ENCODE measurements at regions not wholly inside any gene's neighbourhood (a gene's known extent, or its start where the extent isn't known, plus 50 kb on each side); places are given as distances from the start of the nearest gene placed in this dataset.

DNA sequence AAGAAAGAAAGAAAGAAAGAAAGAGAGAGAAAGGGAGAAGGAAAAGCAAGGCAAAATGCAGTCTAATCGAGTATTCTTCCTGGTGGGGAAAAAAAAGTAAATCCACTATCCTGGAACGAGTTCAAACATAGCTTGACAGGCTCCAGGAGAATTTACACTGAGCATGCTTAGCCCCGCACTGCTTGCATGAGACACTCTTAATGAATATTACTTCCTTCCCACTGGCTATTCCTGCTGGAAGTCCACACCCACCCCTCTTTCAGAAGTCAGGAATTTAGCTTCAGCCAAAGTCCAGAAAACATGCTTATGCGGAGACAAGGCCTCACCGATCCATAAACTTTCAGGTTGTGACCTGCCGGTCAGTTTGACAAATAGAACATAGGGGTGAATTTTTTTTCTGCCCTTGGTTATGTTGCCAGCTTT, 251.8 kb upstream of the BLID start:
- no peak for TF ChIP-seq NPAS2 (CRISPR knock-in tag; IDR thresholded peaks at IDR 0.05; ENCODE audit: borderline replicate concordance)
- TF ChIP-seq KDM1A (IDR thresholded peaks at IDR 0.05; ENCODE audit: low read depth): no peak
- TF ChIP-seq, protein P1, sequence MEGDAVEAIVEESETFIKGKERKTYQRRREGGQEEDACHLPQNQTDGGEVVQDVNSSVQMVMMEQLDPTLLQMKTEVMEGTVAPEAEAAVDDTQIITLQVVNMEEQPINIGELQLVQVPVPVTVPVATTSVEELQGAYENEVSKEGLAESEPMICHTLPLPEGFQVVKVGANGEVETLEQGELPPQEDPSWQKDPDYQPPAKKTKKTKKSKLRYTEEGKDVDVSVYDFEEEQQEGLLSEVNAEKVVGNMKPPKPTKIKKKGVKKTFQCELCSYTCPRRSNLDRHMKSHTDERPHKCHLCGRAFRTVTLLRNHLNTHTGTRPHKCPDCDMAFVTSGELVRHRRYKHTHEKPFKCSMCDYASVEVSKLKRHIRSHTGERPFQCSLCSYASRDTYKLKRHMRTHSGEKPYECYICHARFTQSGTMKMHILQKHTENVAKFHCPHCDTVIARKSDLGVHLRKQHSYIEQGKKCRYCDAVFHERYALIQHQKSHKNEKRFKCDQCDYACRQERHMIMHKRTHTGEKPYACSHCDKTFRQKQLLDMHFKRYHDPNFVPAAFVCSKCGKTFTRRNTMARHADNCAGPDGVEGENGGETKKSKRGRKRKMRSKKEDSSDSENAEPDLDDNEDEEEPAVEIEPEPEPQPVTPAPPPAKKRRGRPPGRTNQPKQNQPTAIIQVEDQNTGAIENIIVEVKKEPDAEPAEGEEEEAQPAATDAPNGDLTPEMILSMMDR (IDR thresholded peaks at IDR 0.05): no peak
- TF ChIP-seq, protein P2, sequence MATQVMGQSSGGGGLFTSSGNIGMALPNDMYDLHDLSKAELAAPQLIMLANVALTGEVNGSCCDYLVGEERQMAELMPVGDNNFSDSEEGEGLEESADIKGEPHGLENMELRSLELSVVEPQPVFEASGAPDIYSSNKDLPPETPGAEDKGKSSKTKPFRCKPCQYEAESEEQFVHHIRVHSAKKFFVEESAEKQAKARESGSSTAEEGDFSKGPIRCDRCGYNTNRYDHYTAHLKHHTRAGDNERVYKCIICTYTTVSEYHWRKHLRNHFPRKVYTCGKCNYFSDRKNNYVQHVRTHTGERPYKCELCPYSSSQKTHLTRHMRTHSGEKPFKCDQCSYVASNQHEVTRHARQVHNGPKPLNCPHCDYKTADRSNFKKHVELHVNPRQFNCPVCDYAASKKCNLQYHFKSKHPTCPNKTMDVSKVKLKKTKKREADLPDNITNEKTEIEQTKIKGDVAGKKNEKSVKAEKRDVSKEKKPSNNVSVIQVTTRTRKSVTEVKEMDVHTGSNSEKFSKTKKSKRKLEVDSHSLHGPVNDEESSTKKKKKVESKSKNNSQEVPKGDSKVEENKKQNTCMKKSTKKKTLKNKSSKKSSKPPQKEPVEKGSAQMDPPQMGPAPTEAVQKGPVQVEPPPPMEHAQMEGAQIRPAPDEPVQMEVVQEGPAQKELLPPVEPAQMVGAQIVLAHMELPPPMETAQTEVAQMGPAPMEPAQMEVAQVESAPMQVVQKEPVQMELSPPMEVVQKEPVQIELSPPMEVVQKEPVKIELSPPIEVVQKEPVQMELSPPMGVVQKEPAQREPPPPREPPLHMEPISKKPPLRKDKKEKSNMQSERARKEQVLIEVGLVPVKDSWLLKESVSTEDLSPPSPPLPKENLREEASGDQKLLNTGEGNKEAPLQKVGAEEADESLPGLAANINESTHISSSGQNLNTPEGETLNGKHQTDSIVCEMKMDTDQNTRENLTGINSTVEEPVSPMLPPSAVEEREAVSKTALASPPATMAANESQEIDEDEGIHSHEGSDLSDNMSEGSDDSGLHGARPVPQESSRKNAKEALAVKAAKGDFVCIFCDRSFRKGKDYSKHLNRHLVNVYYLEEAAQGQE (IDR thresholded peaks at IDR 0.05): no peak
- no peak for TF ChIP-seq ZC3H11A (IDR thresholded peaks at IDR 0.05)
- TF ChIP-seq EP300 (IDR thresholded peaks at IDR 0.05): no peak
- TF ChIP-seq EHMT2 (IDR thresholded peaks at IDR 0.05; ENCODE audit: low read depth): no peak
- TF ChIP-seq, protein P3, sequence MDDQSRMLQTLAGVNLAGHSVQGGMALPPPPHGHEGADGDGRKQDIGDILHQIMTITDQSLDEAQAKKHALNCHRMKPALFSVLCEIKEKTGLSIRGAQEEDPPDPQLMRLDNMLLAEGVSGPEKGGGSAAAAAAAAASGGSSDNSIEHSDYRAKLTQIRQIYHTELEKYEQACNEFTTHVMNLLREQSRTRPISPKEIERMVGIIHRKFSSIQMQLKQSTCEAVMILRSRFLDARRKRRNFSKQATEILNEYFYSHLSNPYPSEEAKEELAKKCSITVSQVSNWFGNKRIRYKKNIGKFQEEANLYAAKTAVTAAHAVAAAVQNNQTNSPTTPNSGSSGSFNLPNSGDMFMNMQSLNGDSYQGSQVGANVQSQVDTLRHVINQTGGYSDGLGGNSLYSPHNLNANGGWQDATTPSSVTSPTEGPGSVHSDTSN (IDR thresholded peaks at IDR 0.05): no peak
- TF ChIP-seq, protein P4, sequence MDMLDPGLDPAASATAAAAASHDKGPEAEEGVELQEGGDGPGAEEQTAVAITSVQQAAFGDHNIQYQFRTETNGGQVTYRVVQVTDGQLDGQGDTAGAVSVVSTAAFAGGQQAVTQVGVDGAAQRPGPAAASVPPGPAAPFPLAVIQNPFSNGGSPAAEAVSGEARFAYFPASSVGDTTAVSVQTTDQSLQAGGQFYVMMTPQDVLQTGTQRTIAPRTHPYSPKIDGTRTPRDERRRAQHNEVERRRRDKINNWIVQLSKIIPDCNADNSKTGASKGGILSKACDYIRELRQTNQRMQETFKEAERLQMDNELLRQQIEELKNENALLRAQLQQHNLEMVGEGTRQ (IDR thresholded peaks at IDR 0.05): no peak
- no peak for TF ChIP-seq RFX5 (IDR thresholded peaks at IDR 0.05)

Measured in A549 (cell line).